22Rv1 (cell line): ENCODE measurements at regions not wholly inside any gene's neighbourhood (a gene's known extent, or its start where the extent isn't known, plus 50 kb on each side); places are given as distances from the start of the nearest gene placed in this dataset.

ENCODE experiments used
- H3K27ac ChIP-seq: fragments of 450-650 bp; 2 replicates; pipeline ENCODE4 v1.5.1; 2017
- CTCF ChIP-seq: fragments of 450-650 bp; IDR thresholded peaks from 2 replicates; pipeline ENCODE4 v1.5.1; 2017; ENCODE audit warnings: mild to moderate bottlenecking
- ZFX ChIP-seq: fragments of 450-650 bp; IDR thresholded peaks from 2 replicates; pipeline ENCODE4 v1.6.1; 2017; ENCODE audit warnings: antibody characterized with exemption, borderline replicate concordance

GRCh38 chr3:67791620-67792019 lies 137.2 kb upstream of the SUCLG2 start:
- H3K27ac ChIP-seq: no peak overlapping the region
- TF ChIP-seq CTCF: no peak
- TF ChIP-seq ZFX: no peak

- TF ChIP-seq CTCF (peak; percentile 72), ZFX (no peak)
- no peak overlapping the region for H3K27ac ChIP-seq
These were observed 135.6 kb upstream of the SUCLG2 start for GRCh38 chr3:67790043-67790442.

GRCh38 chr3:67788396-67788795 lies 134.0 kb upstream of the SUCLG2 start:
- TF ChIP-seq CTCF (no peak), ZFX (no peak)
- no peak overlapping the region for H3K27ac ChIP-seq

GRCh38 chr3:67783281-67784250 lies 129.2 kb upstream of the SUCLG2 start:
- no peak for TF ChIP-seq ZFX
- TF ChIP-seq CTCF: no peak
- no peak overlapping the region for H3K27ac ChIP-seq

GRCh38 chr3:67781871-67782270 lies 127.5 kb upstream of the SUCLG2 start:
- TF ChIP-seq ZFX (no peak), CTCF (no peak)

GRCh38 chr3:67781218-67781617 lies 126.8 kb upstream of the SUCLG2 start:
- TF ChIP-seq ZFX (no peak), CTCF (no peak)
- no peak overlapping the region for H3K27ac ChIP-seq

More at GRCh38 chr3:67781871-67782270, 127.5 kb upstream of the SUCLG2 start:
- no peak overlapping the region for H3K27ac ChIP-seq

GRCh38 chr3:67774676-67775075 lies 120.3 kb upstream of the SUCLG2 start:
- TF ChIP-seq ZFX: no peak
- TF ChIP-seq CTCF: no peak
- H3K27ac ChIP-seq: no peak overlapping the region
